Naive thymus-derived CD8-positive, alpha-beta T cell (primary cell): ENCODE measurements at regions not wholly inside any gene's neighbourhood (a gene's known extent, or its start where the extent isn't known, plus 50 kb on each side); places are given as distances from the start of the nearest gene placed in this dataset.

Experiments
- ATAC-seq, 2 donors: fragments of 150-1000 bp; cut with Tn5 transposase in 1 of 2; sonication (Bioruptor Pico), chemical (Tn5 transposase) in 1 of 2; 1 replicate in 1 of 2; 2 replicates in 1 of 2; pipeline ENCODE4 v1.10.0; 2021; ENCODE audit warnings: mild to moderate bottlenecking in 2 of 2, moderate library complexity in 2 of 2
- POLR2A ChIA-PET: fragments of 350-600 bp; sonication (Branson Sonifier 250); formaldehyde crosslinking; loops from one replicate; lab custom pipeline; 2021; ENCODE audit warnings: antibody characterized with exemption; lab: Charles Lee
- DNase-seq, 10 donors: peaks; one replicate each; pipeline versions ENCODE4 v3.0.0 to v3.0.0-alpha.2; 2020 to 2022
- H3K27ac Mint-ChIP-seq, 10 donors: one replicate each; pipeline ENCODE4 v1.8.0; 2020 to 2022; ENCODE audit warnings: mild to moderate bottlenecking in 10 of 10, mixed read lengths in 10 of 10, moderate library complexity in 4 of 10, inconsistent platforms in 1 of 10
- H3K27me3 Mint-ChIP-seq, 5 donors: one replicate each; pipeline ENCODE4 v1.8.0; 2021 to 2022; ENCODE audit warnings: mixed read lengths in 5 of 5
- H3K36me3 Mint-ChIP-seq, 3 donors: one replicate each; pipeline ENCODE4 v1.8.0; 2020 to 2022; ENCODE audit warnings: mixed read lengths in 3 of 3, mild to moderate bottlenecking in 2 of 3, inconsistent platforms in 1 of 3
- H3K4me1 Mint-ChIP-seq, 4 donors: one replicate each; pipeline ENCODE4 v1.8.0; 2021 to 2022; ENCODE audit warnings: mixed read lengths in 4 of 4
- H3K4me3 Mint-ChIP-seq, 10 donors: one replicate each; pipeline ENCODE4 v1.8.0; 2020 to 2022; ENCODE audit warnings: mild to moderate bottlenecking in 10 of 10, mixed read lengths in 10 of 10, moderate library complexity in 6 of 10, inconsistent platforms in 1 of 10
- H3K9me3 Mint-ChIP-seq, 9 donors: one replicate each; pipeline ENCODE4 v1.8.0; 2020 to 2022; ENCODE audit warnings: mixed read lengths in 9 of 9, mild to moderate bottlenecking in 3 of 9, inconsistent platforms in 1 of 9, moderate library complexity in 1 of 9

- Mint-ChIP-seq H3K9me3 (no peaks in the 10 kb centered on the region), H3K27me3 (no peaks in the 10 kb centered on the region), H3K27ac (no peak overlapping the region)
Measured at GRCh38 chrX:2596045-2596444, 95.0 kb upstream of the CD99 start.

GRCh38 chrX:2595258-2595657 is 94.5 kb upstream of the DHRSX start:
- no peak for DNase-seq
- H3K27me3 Mint-ChIP-seq = no peaks in the 10 kb centered on the region
- no peaks in the 10 kb centered on the region for H3K9me3 Mint-ChIP-seq
- H3K27ac Mint-ChIP-seq = no peak overlapping the region
- no peak overlapping the region for H3K4me3 Mint-ChIP-seq
- POLR2A ChIA-PET = no interaction called here
- peaks cover 13 to 17% (median 15%) of the 10 kb centered on the region in 4 donors for H3K4me1 Mint-ChIP-seq
- peaks cover 0 to 14% (median 9%) of the 10 kb centered on the region in 3 donors for H3K36me3 Mint-ChIP-seq
- no peak for ATAC-seq

More at GRCh38 chrX:2596045-2596444, 95.0 kb upstream of the CD99 start:
- H3K4me1 Mint-ChIP-seq = peaks cover 10 to 18% (median 15%) of the 10 kb centered on the region in 4 donors
- DNase-seq = no peak
- no peak for ATAC-seq
- H3K36me3 Mint-ChIP-seq = peaks cover 0 to 22% (median 11%) of the 10 kb centered on the region in 3 donors
- POLR2A ChIA-PET = no interaction called here
- H3K4me3 Mint-ChIP-seq = no peak overlapping the region

GRCh38 chrX:2594491-2594890 is 93.7 kb upstream of the DHRSX start:
- Mint-ChIP-seq H3K27me3 (no peaks in the 10 kb centered on the region), H3K4me1 (peaks cover 13 to 16% (median 14%) of the 10 kb centered on the region in 4 donors), H3K36me3 (peaks cover 0 to 11% (median 4%) of the 10 kb centered on the region in 3 donors), H3K9me3 (no peaks in the 10 kb centered on the region), H3K27ac (peak overlapping the region in 1 of 10 donors; percentile 67), H3K4me3 (no peak overlapping the region)
- DNase-seq (no peak), ATAC-seq (no peak)
- POLR2A ChIA-PET = no interaction called here

GRCh38 chrX:2592279-2592678 is 91.5 kb upstream of the DHRSX start:
- no peak overlapping the region for H3K27ac Mint-ChIP-seq

GRCh38 chrX:2589186-2590020 is 88.6 kb upstream of the DHRSX start:
- no peak overlapping the region for H3K27ac Mint-ChIP-seq
- H3K4me3 Mint-ChIP-seq = no peak overlapping the region
- POLR2A ChIA-PET = no interaction called here
- DNase-seq (no peak), ATAC-seq (no peak)
- H3K27me3 Mint-ChIP-seq = peaks cover 3 to 9% (median 6%) of the 10 kb centered on the region in 5 donors
- H3K9me3 Mint-ChIP-seq = no peaks in the 10 kb centered on the region
- peaks cover 13 to 20% (median 18%) of the 10 kb centered on the region in 4 donors for H3K4me1 Mint-ChIP-seq
- H3K36me3 Mint-ChIP-seq = peaks cover 0 to 2% (median 0%) of the 10 kb centered on the region in 3 donors

More at GRCh38 chrX:2592279-2592678, 91.5 kb upstream of the DHRSX start:
- POLR2A ChIA-PET = no interaction called here
- peaks cover 10 to 14% (median 13%) of the 10 kb centered on the region in 4 donors for H3K4me1 Mint-ChIP-seq
- H3K9me3 Mint-ChIP-seq = no peaks in the 10 kb centered on the region
- ATAC-seq (no peak), DNase-seq (no peak)
- H3K36me3 Mint-ChIP-seq = peaks cover 0 to 6% (median 3%) of the 10 kb centered on the region in 3 donors
- no peaks in the 10 kb centered on the region for H3K27me3 Mint-ChIP-seq
- H3K4me3 Mint-ChIP-seq = no peak overlapping the region

GRCh38 chrX:2588049-2588448 is 87.3 kb upstream of the DHRSX start:
- ATAC-seq = no peak
- peaks cover 11 to 20% (median 17%) of the 10 kb centered on the region in 4 donors for H3K4me1 Mint-ChIP-seq
- DNase-seq = no peak
- no peak overlapping the region for H3K27ac Mint-ChIP-seq
- POLR2A ChIA-PET = no interaction called here
- no peak overlapping the region for H3K4me3 Mint-ChIP-seq
- peaks cover 0 to 2% (median 0%) of the 10 kb centered on the region in 3 donors for H3K36me3 Mint-ChIP-seq
- H3K27me3 Mint-ChIP-seq = peaks cover 3 to 16% (median 9%) of the 10 kb centered on the region in 5 donors
- H3K9me3 Mint-ChIP-seq = no peaks in the 10 kb centered on the region

GRCh38 chrX:2587146-2587545 is 86.4 kb upstream of the DHRSX start:
- Mint-ChIP-seq H3K36me3 (peaks cover 0 to 7% (median 0%) of the 10 kb centered on the region in 3 donors), H3K4me1 (peaks cover 9 to 20% (median 18%) of the 10 kb centered on the region in 4 donors), H3K27me3 (peaks cover 11 to 26% (median 18%) of the 10 kb centered on the region in 5 donors), H3K9me3 (no peaks in the 10 kb centered on the region), H3K27ac (no peak overlapping the region), H3K4me3 (no peak overlapping the region)
- ATAC-seq = no peak
- DNase-seq = no peak
- POLR2A ChIA-PET = no interaction called here

GRCh38 chrX:2585158-2585470 is 84.3 kb upstream of the DHRSX start:
- POLR2A ChIA-PET = no interaction called here
- DNase-seq (no peak), ATAC-seq (no peak)
- Mint-ChIP-seq H3K27me3 (peaks cover 25 to 42% (median 33%) of the 10 kb centered on the region in 5 donors), H3K27ac (no peak overlapping the region), H3K36me3 (peaks cover 0 to 7% (median 0%) of the 10 kb centered on the region in 3 donors), H3K4me3 (peak overlapping the region in 2 of 10 donors; percentile 78 to 80), H3K4me1 (peaks cover 9 to 20% (median 16%) of the 10 kb centered on the region in 4 donors), H3K9me3 (no peaks in the 10 kb centered on the region)

GRCh38 chrX:2584251-2585157 is 83.7 kb upstream of the DHRSX start:
- DNase-seq (no peak), ATAC-seq (peak; percentile 25 to 43)
- Mint-ChIP-seq H3K27ac (peak overlapping the region in 6 of 10 donors; percentile 9 to 76 (median 32)), H3K4me3 (peak overlapping the region; percentile 7 to 87 (median 67)), H3K36me3 (peaks cover 0 to 7% (median 0%) of the 10 kb centered on the region in 3 donors), H3K27me3 (peaks cover 25 to 46% (median 35%) of the 10 kb centered on the region in 5 donors), H3K9me3 (no peaks in the 10 kb centered on the region), H3K4me1 (peaks cover 10 to 20% (median 17%) of the 10 kb centered on the region in 4 donors)
- POLR2A ChIA-PET = no interaction called here

- Mint-ChIP-seq H3K36me3 (peaks cover 0 to 12% (median 1%) of the 10 kb centered on the region in 3 donors), H3K9me3 (no peaks in the 10 kb centered on the region), H3K27ac (no peak overlapping the region), H3K27me3 (peaks cover 28 to 56% (median 45%) of the 10 kb centered on the region in 5 donors), H3K4me1 (peaks cover 17 to 28% (median 25%) of the 10 kb centered on the region in 4 donors), H3K4me3 (peak overlapping the region in 8 of 10 donors; percentile 4 to 67 (median 34))
- DNase-seq (peak in 1 of 10 donors; percentile 8), ATAC-seq (no peak)
- POLR2A ChIA-PET = no interaction called here
Measured at GRCh38 chrX:2583194-2584162, 82.7 kb upstream of the DHRSX start.

GRCh38 chrX:2582667-2583066 is 81.9 kb upstream of the DHRSX start:
- no peak overlapping the region for H3K27ac Mint-ChIP-seq
- POLR2A ChIA-PET = no interaction called here

More at GRCh38 chrX:2582667-2583066, 81.9 kb upstream of the DHRSX start:
- DNase-seq = no peak
- Mint-ChIP-seq H3K9me3 (no peaks in the 10 kb centered on the region), H3K4me3 (peak overlapping the region in 6 of 10 donors; percentile 4 to 67 (median 28)), H3K4me1 (peaks cover 18 to 31% (median 26%) of the 10 kb centered on the region in 4 donors), H3K36me3 (peaks cover 0 to 14% (median 2%) of the 10 kb centered on the region in 3 donors), H3K27me3 (peaks cover 31 to 64% (median 52%) of the 10 kb centered on the region in 5 donors)
- ATAC-seq = no peak
